ENCODE measurements at regions not wholly inside any gene's neighbourhood (a gene's known extent, or its start where the extent isn't known, plus 50 kb on each side); places are given as distances from the start of the nearest gene placed in this dataset.
"Not testable (repeated sequence)": the region's sequence is repeated elsewhere in the genome, so short reads cannot be mapped to it uniquely, and the experiment has no call there.

DNA sequence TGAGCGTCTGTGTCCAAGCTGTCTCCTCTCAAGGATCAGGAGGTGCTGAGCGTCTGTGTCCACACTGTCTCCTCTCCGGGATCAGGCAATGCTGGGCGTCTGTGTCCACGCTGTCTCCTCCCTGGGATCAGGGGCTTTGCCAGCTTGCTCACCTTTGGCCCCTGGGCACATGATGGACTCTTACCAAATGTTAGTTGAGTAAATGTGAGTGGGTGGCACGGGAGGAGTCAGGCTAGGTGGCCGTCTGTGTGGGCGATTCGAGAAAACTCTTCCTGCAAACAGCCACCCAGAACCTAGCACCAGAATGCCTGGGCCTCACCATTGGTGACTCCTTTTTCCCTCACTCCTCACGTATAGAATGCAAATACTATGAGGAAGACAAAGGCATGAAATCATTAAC lies 162.9 kb downstream of the LAT start:
- TF ChIP-seq, protein P1, sequence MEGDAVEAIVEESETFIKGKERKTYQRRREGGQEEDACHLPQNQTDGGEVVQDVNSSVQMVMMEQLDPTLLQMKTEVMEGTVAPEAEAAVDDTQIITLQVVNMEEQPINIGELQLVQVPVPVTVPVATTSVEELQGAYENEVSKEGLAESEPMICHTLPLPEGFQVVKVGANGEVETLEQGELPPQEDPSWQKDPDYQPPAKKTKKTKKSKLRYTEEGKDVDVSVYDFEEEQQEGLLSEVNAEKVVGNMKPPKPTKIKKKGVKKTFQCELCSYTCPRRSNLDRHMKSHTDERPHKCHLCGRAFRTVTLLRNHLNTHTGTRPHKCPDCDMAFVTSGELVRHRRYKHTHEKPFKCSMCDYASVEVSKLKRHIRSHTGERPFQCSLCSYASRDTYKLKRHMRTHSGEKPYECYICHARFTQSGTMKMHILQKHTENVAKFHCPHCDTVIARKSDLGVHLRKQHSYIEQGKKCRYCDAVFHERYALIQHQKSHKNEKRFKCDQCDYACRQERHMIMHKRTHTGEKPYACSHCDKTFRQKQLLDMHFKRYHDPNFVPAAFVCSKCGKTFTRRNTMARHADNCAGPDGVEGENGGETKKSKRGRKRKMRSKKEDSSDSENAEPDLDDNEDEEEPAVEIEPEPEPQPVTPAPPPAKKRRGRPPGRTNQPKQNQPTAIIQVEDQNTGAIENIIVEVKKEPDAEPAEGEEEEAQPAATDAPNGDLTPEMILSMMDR (IDR thresholded peaks at IDR 0.05): not testable (repeated sequence)
- not testable (repeated sequence) for TF ChIP-seq EZH2 (IDR thresholded peaks at IDR 0.05)
